Body of pancreas (tissue), 4 donors: ENCODE measurements at regions not wholly inside any gene's neighbourhood (a gene's known extent, or its start where the extent isn't known, plus 50 kb on each side); places are given as distances from the start of the nearest gene placed in this dataset.

Experiments used
- ATAC-seq: fragments of 150-250 bp; one replicate; pipeline ENCODE4 v1.9.1; 2016
- DNase-seq, 4 donors: peaks; one replicate each; pipeline ENCODE4 v3.0.0-alpha.2; 2019
- H3K27ac ChIP-seq, 4 donors: fragments of 200-600 bp; sonication (generic); 1 replicate in 3 of 4; 2 replicates in 1 of 4; pipeline versions ENCODE4 v1.5.1 to v1.6.1; 2016 to 2019; ENCODE audit warnings: mild to moderate bottlenecking in 1 of 4, mixed read lengths in 1 of 4, moderate library complexity in 1 of 4
- H3K27me3 ChIP-seq, 2 donors: fragments of 200-600 bp; sonication (generic); one replicate each; pipeline ENCODE4 v1.6.0; 2016; ENCODE audit warnings: mild to moderate bottlenecking in 1 of 2
- H3K36me3 ChIP-seq, 2 donors: fragments of 200-600 bp; sonication (generic); replicated peaks in 1 of 2; 2 replicates each; pipeline ENCODE4 v1.5.1; 2016; ENCODE audit warnings: low read depth in 2 of 2; ENCODE audit not compliant: insufficient read depth in 1 of 2
- H3K4me1 ChIP-seq: fragments of 200-600 bp; sonication (generic); one replicate; pipeline ENCODE4 v1.6.0; 2016
- H3K4me3 ChIP-seq, 2 donors: fragments of 200-600 bp; sonication (generic); 1 replicate in 1 of 2; 2 replicates in 1 of 2; pipeline ENCODE4 v1.5.1; 2016 to 2019
- H3K9me3 ChIP-seq, 3 donors: fragments of 200-600 bp; sonication (generic); 1 replicate in 2 of 3; 2 replicates in 1 of 3; pipeline ENCODE4 v1.5.1; 2016
- POLR2A ChIP-seq, 3 donors: fragments of 450-650 bp; IDR thresholded peaks; one replicate each; pipeline ENCODE4 v1.6.1; 2016; ENCODE audit warnings: antibody characterized with exemption in 3 of 3, mild to moderate bottlenecking in 2 of 3
- WGBS, 2 donors: methylation state at CpG; one replicate each; pipeline ENCODE4 v1.1.5; 2017; 5-methylcytosine and 5-hydroxymethylcytosine counted together
- intact Hi-C: fragments of 100-400 bp; cut with DNase I; formaldehyde crosslinking; loops from one replicate; pipeline ENCODE4 v1.15.1; 2023
- TF ChIP-seq, protein P1 (sequence below), 7 experiments: fragments of 450-650 bp in 4 of 7; fragments of 200-600 bp in 3 of 7; sonication (generic) in 3 of 7; IDR thresholded peaks; one replicate each; pipeline ENCODE4 v1.5.1; 2016 to 2019; ENCODE audit warnings: antibody characterized with exemption in 7 of 7

DNA sequence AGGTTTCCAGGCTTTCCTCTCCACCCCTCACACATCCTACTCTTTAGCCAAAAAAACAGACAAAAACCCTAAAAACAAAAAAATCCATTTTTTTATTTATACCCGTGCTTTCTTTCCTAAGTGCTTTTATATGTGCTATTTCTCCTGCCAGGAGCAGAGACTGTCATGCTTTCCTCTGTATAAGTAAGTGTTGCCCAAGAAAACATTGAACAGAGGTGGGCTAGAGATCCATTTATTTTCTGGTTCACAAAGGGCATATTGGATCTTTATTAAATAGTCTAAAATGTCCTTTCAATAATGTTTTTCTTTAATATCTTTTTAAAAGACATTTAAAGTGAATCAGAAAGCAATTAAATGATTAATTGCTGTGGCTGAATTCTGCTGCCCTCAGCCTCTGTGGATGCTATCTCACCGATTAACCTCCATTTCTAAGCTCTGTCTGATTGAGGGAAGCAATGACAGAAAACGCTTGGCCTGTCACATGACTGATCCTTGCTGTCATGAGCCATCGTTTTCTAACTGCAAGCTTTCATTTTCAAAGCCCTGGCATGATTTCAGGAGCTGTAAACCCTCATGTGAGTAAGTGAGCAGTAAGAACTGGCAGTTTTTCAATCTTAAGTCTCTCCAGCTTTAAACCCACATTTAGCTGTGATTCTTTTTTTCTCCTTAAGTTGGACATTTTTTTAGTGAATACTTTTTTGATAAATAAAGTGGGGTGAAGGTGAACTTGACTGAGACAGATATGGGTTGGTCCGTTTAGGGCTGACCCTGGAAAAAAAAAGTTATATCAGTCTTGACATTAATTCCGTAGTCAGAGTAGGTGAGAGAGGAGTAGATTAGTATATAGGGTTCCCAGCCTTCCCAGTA, 180.7 kb upstream of the PGRMC2 start:
- TF ChIP-seq POLR2A (IDR thresholded peaks at IDR 0.05) = no peak
- TF ChIP-seq, protein P1, sequence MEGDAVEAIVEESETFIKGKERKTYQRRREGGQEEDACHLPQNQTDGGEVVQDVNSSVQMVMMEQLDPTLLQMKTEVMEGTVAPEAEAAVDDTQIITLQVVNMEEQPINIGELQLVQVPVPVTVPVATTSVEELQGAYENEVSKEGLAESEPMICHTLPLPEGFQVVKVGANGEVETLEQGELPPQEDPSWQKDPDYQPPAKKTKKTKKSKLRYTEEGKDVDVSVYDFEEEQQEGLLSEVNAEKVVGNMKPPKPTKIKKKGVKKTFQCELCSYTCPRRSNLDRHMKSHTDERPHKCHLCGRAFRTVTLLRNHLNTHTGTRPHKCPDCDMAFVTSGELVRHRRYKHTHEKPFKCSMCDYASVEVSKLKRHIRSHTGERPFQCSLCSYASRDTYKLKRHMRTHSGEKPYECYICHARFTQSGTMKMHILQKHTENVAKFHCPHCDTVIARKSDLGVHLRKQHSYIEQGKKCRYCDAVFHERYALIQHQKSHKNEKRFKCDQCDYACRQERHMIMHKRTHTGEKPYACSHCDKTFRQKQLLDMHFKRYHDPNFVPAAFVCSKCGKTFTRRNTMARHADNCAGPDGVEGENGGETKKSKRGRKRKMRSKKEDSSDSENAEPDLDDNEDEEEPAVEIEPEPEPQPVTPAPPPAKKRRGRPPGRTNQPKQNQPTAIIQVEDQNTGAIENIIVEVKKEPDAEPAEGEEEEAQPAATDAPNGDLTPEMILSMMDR (IDR thresholded peaks at IDR 0.05) = no peak
- no peaks in the 10 kb centered on the region for H3K4me1 ChIP-seq
- intact Hi-C loops = no loop called here
- H3K27ac ChIP-seq = peak overlapping the region in 1 of 4 donors; percentile 12
- H3K36me3 ChIP-seq = no peaks in the 10 kb centered on the region
- H3K4me3 ChIP-seq = no peak overlapping the region
- DNase-seq (peak in 3 of 4 donors; percentile 38 to 65 (median 55)), ATAC-seq (peak; percentile 18)
- no peaks in the 10 kb centered on the region for H3K27me3 ChIP-seq
- WGBS, 2 donors = 42 to 46% methylated on average over 6 of the region's 6 CpGs
- H3K9me3 ChIP-seq = no peaks in the 10 kb centered on the region

DNA sequence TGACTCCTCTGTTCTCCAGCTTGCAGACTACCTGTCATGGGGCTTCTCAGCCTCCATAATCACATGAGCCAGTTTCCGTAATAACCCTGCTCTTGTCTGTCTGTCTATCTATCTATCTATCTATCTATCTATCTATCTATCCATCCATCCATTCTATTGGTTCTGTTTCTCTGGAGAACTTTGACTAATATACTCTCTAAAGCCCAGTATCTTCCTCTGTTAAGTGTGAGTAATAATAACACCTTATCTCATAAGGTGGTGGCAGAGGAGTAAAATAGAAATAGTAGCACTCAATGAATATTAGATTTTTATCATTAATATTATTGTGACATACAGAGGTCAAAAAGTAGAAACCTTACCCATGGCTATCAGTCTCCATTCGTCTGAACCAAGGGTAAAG, 177.9 kb upstream of the PGRMC2 start:
- WGBS, 2 donors = 44 to 45% methylated on average over 2 of the region's 2 CpGs
- no peak for ATAC-seq
- DNase-seq = no peak

DNA sequence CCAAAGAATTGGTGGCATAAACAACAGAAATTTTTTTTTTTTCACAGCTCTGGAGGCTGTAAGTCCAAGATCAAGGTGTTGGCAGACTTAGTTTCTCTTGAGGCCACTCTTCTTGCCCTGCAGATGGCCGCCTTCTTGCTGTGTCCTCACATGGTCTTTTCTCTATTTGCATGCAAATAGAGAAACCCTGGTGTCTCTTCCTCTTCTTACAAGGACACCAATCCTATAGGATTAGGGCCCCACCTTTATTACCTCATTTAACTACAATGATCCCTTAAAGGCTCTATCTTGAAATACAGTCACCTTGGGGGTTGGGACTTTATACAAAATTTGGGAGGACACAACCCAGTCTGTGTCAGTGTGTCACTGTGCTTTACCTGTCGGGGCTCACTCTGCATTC, 175.4 kb upstream of the PGRMC2 start:
- 93 to 100% methylated on average over 2 of the region's 2 CpGs for WGBS, 2 donors
- no peaks in the 10 kb centered on the region for H3K27me3 ChIP-seq
- no peaks in the 10 kb centered on the region for H3K36me3 ChIP-seq
- H3K4me3 ChIP-seq = no peak overlapping the region
- ATAC-seq (no peak), DNase-seq (no peak)
- no peaks in the 10 kb centered on the region for H3K9me3 ChIP-seq
- no peaks in the 10 kb centered on the region for H3K4me1 ChIP-seq
- H3K27ac ChIP-seq = no peak overlapping the region
- no peak for TF ChIP-seq POLR2A (IDR thresholded peaks at IDR 0.05)
- TF ChIP-seq, protein P1 (IDR thresholded peaks at IDR 0.05) = no peak
- intact Hi-C loops = no loop called here

More for the DNA sequence above, 177.9 kb upstream of the PGRMC2 start:
- Histone ChIP-seq H3K27me3 (no peaks in the 10 kb centered on the region), H3K27ac (no peak overlapping the region), H3K9me3 (no peaks in the 10 kb centered on the region), H3K4me1 (no peaks in the 10 kb centered on the region), H3K36me3 (no peaks in the 10 kb centered on the region), H3K4me3 (no peak overlapping the region)
- no peak for TF ChIP-seq POLR2A (IDR thresholded peaks at IDR 0.05)
- TF ChIP-seq, protein P1 (IDR thresholded peaks at IDR 0.05) = no peak
- intact Hi-C loops = no loop called here

DNA sequence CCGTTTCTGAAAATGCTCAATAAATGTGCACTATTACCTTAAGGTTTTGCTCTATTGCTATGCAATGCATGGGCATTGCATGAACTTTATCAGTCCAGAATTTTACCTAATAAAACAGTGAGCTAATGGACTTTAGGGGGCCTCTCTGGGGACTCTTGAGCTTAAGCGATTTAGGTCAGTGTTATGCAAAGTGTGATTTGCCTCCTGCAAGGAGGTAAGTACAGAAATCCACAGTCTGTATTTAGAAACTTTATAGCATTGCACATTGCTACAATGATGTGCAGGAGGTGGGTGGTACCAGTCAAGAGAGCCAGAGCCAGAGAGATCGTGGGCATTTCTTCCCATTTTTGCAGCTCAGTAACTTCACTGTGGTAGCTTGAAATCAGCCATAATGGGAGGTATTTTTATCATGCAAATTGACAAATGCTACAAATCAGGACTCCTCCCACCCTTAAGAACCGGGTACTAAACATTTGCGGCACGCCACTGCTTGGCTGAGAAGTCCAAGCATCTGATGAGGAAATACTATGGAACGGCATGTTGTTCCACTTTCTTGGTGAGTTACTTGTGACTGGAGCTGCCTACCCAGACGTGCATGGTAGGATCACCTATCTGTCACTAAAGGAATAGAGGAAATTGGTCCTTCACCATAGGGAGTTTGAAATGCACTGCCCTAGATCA, 174.6 kb upstream of the PGRMC2 start:
- no peak overlapping the region for H3K27ac ChIP-seq
- TF ChIP-seq POLR2A (IDR thresholded peaks at IDR 0.05) = no peak
- TF ChIP-seq, protein P1 (IDR thresholded peaks at IDR 0.05) = no peak
- H3K36me3 ChIP-seq = no peaks in the 10 kb centered on the region
- H3K27me3 ChIP-seq = no peaks in the 10 kb centered on the region
- no peak for DNase-seq
- WGBS, 2 donors = 87 to 92% methylated on average over 8 of the region's 8 CpGs
- ATAC-seq = no peak
- H3K4me3 ChIP-seq = no peak overlapping the region
- H3K4me1 ChIP-seq = no peaks in the 10 kb centered on the region
- no peaks in the 10 kb centered on the region for H3K9me3 ChIP-seq
- intact Hi-C loops = no loop called here
